NCI-H1105 (cell line): ENCODE measurements at regions not wholly inside any gene's neighbourhood (a gene's known extent, or its start where the extent isn't known, plus 50 kb on each side); places are given as distances from the start of the nearest gene placed in this dataset.
A peak's percentile ranks its signal among the peaks of the same experiment; 100 is the strongest.

Experiments
- DNase-seq: peaks from one replicate; lab custom pipeline; 2025; lab: John Stamatoyannopoulos, UW

GRCh38 chr17:36816214-36816906 is 120.9 kb upstream of the LHX1 start:
- DNase-seq, result no peak

- DNase-seq, result no peak
Measured at GRCh38 chr17:36816907-36817288, 120.4 kb upstream of the LHX1 start.

- no peak for DNase-seq
Measured at GRCh38 chr17:36817483-36818048, 119.7 kb upstream of the LHX1 start.

- DNase-seq, result no peak
Measured at GRCh38 chr17:36818134-36818825, 119.0 kb upstream of the LHX1 start.

GRCh38 chr17:36823850-36824677 is 113.2 kb upstream of the LHX1 start:
- no peak for DNase-seq

GRCh38 chr17:36824678-36825101 is 112.6 kb upstream of the LHX1 start:
- DNase-seq, result no peak

- no peak for DNase-seq
Measured at GRCh38 chr17:36825113-36825512, 112.2 kb upstream of the LHX1 start.

- DNase-seq, result no peak
Measured at GRCh38 chr17:36825521-36825920, 111.8 kb upstream of the LHX1 start.

GRCh38 chr17:36825951-36826350 is 111.3 kb upstream of the LHX1 start:
- DNase-seq, result no peak

GRCh38 chr17:36827081-36827480 is 110.2 kb upstream of the LHX1 start:
- no peak for DNase-seq

- DNase-seq, result no peak
Measured at GRCh38 chr17:36829676-36830075, 107.6 kb upstream of the LHX1 start.

- no peak for DNase-seq
Measured at GRCh38 chr17:36833279-36833678, 104.0 kb upstream of the LHX1 start.

- no peak for DNase-seq
Measured at GRCh38 chr17:36835036-36835435, 102.2 kb upstream of the LHX1 start.

GRCh38 chr17:36837195-36837938 is 99.9 kb upstream of the LHX1 start:
- DNase-seq, result peak; percentile 34

GRCh38 chr17:36837939-36838272 is 99.4 kb upstream of the LHX1 start:
- no peak for DNase-seq

- DNase-seq, result no peak
Measured at GRCh38 chr17:36839256-36839655, 98.0 kb upstream of the LHX1 start.

- DNase-seq, result no peak
Measured at GRCh38 chr17:36840796-36841195, 96.5 kb upstream of the LHX1 start.

- DNase-seq, result no peak
Measured at GRCh38 chr17:36842231-36842819, 95.0 kb upstream of the LHX1 start.

- DNase-seq, result no peak
Measured at GRCh38 chr17:36842963-36843558, 94.2 kb upstream of the LHX1 start.

- no peak for DNase-seq
Measured at GRCh38 chr17:36844013-36844412, 93.3 kb upstream of the LHX1 start.

- no peak for DNase-seq
Measured at GRCh38 chr17:36844601-36845000, 92.7 kb upstream of the LHX1 start.
